ENCODE measurements at regions not wholly inside any gene's neighbourhood (a gene's known extent, or its start where the extent isn't known, plus 50 kb on each side); places are given as distances from the start of the nearest gene placed in this dataset.

- intact Hi-C loops (cut with micrococcal nuclease), result no loop called here
Measured at GRCh38 chr14:52185178-52185577, 82.3 kb upstream of the PTGDR start.

GRCh38 chr14:52182853-52183252 is 84.6 kb upstream of the PTGDR start:
- 67% methylated on average over 1 of the region's 2 CpGs for WGBS (ENCODE audit: insufficient coverage)
- peak overlapping the region; percentile 69 to 83 for H3K27ac Mint-ChIP-seq
- DNase-seq (no peak), ATAC-seq (peak; percentile 32 to 67 (median 60))
- H3K4me3 ChIP-seq (ENCODE audit: low read length), result no peak overlapping the region
- no peak for TF ChIP-seq CTCF (IDR thresholded peaks at IDR 0.05)
- H3K27ac ChIP-seq (ENCODE audit: low read length), result no peak overlapping the region
- H3K4me1 ChIP-seq (ENCODE audit: control insufficient read depth, insufficient read depth, low read length), result peaks cover 15% of the 10 kb centered on the region
- peaks cover 51 to 71% of the 10 kb centered on the region in 2 donors for H3K4me1 Mint-ChIP-seq
- H3K27me3 Mint-ChIP-seq (ENCODE audit: low read depth in 2 of 2), result no peaks in the 10 kb centered on the region
- peaks cover 7% of the 10 kb centered on the region for H3K36me3 Mint-ChIP-seq
- no peaks in the 10 kb centered on the region for H3K27me3 ChIP-seq (ENCODE audit: control insufficient read depth, insufficient read depth, low read length)
- peak overlapping the region; percentile 4 for H3K4me3 Mint-ChIP-seq
- H3K36me3 ChIP-seq (ENCODE audit: control insufficient read depth, insufficient read depth, low read length), result no peaks in the 10 kb centered on the region
- H3K9me3 ChIP-seq (ENCODE audit: control insufficient read depth, insufficient read depth, low read length), result peaks cover 9% of the 10 kb centered on the region
- H3K9me3 Mint-ChIP-seq, result peaks cover 0 to 3% of the 10 kb centered on the region in 2 donors
- intact Hi-C loops (cut with micrococcal nuclease), result no loop called here

More at GRCh38 chr14:52185178-52185577, 82.3 kb upstream of the PTGDR start:
- Mint-ChIP-seq H3K9me3 (peaks cover 0 to 3% of the 10 kb centered on the region in 2 donors), H3K4me3 (no peak overlapping the region), H3K4me1 (peaks cover 52 to 65% of the 10 kb centered on the region in 2 donors), H3K27ac (no peak overlapping the region), H3K27me3 (ENCODE audit: low read depth in 2 of 2) (no peaks in the 10 kb centered on the region), H3K36me3 (peaks cover 7% of the 10 kb centered on the region)
- H3K9me3 ChIP-seq (ENCODE audit: control insufficient read depth, insufficient read depth, low read length), result peaks cover 9% of the 10 kb centered on the region
- no peak for ATAC-seq
- H3K4me1 ChIP-seq (ENCODE audit: control insufficient read depth, insufficient read depth, low read length), result peaks cover 17% of the 10 kb centered on the region
- WGBS (ENCODE audit: insufficient coverage), result 100% methylated on average over 1 of the region's 3 CpGs
- DNase-seq, result no peak
- H3K4me3 ChIP-seq (ENCODE audit: low read length), result no peak overlapping the region
- no peak for TF ChIP-seq CTCF (IDR thresholded peaks at IDR 0.05)
- no peaks in the 10 kb centered on the region for H3K36me3 ChIP-seq (ENCODE audit: control insufficient read depth, insufficient read depth, low read length)
- no peak overlapping the region for H3K27ac ChIP-seq (ENCODE audit: low read length)
- H3K27me3 ChIP-seq (ENCODE audit: control insufficient read depth, insufficient read depth, low read length), result no peaks in the 10 kb centered on the region

GRCh38 chr14:52179141-52179790 is 88.2 kb upstream of the PTGDR start:
- 100% methylated on average over 2 of the region's 6 CpGs for WGBS (ENCODE audit: insufficient coverage)
- H3K9me3 ChIP-seq (ENCODE audit: control insufficient read depth, insufficient read depth, low read length), result peaks cover 9% of the 10 kb centered on the region
- H3K27me3 ChIP-seq (ENCODE audit: control insufficient read depth, insufficient read depth, low read length), result no peaks in the 10 kb centered on the region
- no peak for TF ChIP-seq CTCF (IDR thresholded peaks at IDR 0.05)
- no peaks in the 10 kb centered on the region for H3K27me3 Mint-ChIP-seq (ENCODE audit: low read depth in 2 of 2)
- peaks cover 43% of the 10 kb centered on the region for H3K4me1 ChIP-seq (ENCODE audit: control insufficient read depth, insufficient read depth, low read length)
- H3K36me3 Mint-ChIP-seq, result peaks cover 7% of the 10 kb centered on the region
- peaks cover 68 to 76% of the 10 kb centered on the region in 2 donors for H3K4me1 Mint-ChIP-seq
- no peak overlapping the region for H3K4me3 Mint-ChIP-seq
- intact Hi-C loops (cut with micrococcal nuclease), result loop anchor here (5.0 to 10.0 kb wide), 2 partner anchors 54 to 317 kb away; partner anchors contain the start of gene GNG2
- no peak overlapping the region for H3K27ac Mint-ChIP-seq
- no peak overlapping the region for H3K27ac ChIP-seq (ENCODE audit: low read length)
- no peak for DNase-seq
- H3K4me3 ChIP-seq (ENCODE audit: low read length), result no peak overlapping the region
- H3K9me3 Mint-ChIP-seq, result peaks cover 0 to 3% of the 10 kb centered on the region in 2 donors
- no peaks in the 10 kb centered on the region for H3K36me3 ChIP-seq (ENCODE audit: control insufficient read depth, insufficient read depth, low read length)
- ATAC-seq, result no peak
